ENCODE measurements at regions not wholly inside any gene's neighbourhood (a gene's known extent, or its start where the extent isn't known, plus 50 kb on each side); places are given as distances from the start of the nearest gene placed in this dataset.

- no peak overlapping the region for H3K4me3 ChIP-seq (replicated peaks in 1 of 3; ENCODE audit: insufficient read depth in 1 of 3, low read depth in 1 of 3, low read length in 3 of 3)
- intact Hi-C loops (cut with micrococcal nuclease) (no loop called here), dilution Hi-C loops (cut with MboI; ENCODE audit: extremely low pct_ligation_motif_present, low sequenced_read_pairs) (no loop called here)
- H2AFZ ChIP-seq (ENCODE audit: low read depth, low read length) = no peak overlapping the region
- H3K4me2 ChIP-seq (ENCODE audit: insufficient read depth, low read length) = no peak overlapping the region
- no peaks in the 10 kb centered on the region for H4K20me1 ChIP-seq (replicated peaks; ENCODE audit: control insufficient read depth, extremely low read depth, insufficient read depth, low read length)
- DNase-seq (ENCODE audit: low read depth, low spot score) = no peak
- H3K36me3 ChIP-seq (ENCODE audit: control insufficient read depth in 2 of 2, extremely low read depth in 1 of 2, insufficient read depth in 2 of 2, low read length in 2 of 2) = no peaks in the 10 kb centered on the region
- TF ChIP-seq GATA2 (IDR thresholded peaks at IDR 0.05; ENCODE audit: insufficient read depth, insufficient read length, low read depth, low read length) (no peak), JUN (IDR thresholded peaks at IDR 0.05; ENCODE audit: borderline replicate concordance, insufficient read depth, insufficient read length, low read depth) (no peak), POLR2AphosphoS5 (IDR thresholded peaks at IDR 0.05; ENCODE audit: insufficient read depth, low read depth, low read length) (no peak), EZH2 (IDR thresholded peaks at IDR 0.05; ENCODE audit: borderline replicate concordance, low read depth, low read length, severe bottlenecking) (no peak), FOS (IDR thresholded peaks at IDR 0.05; ENCODE audit: borderline replicate concordance, insufficient read depth, low read length) (no peak), POLR2A (IDR thresholded peaks at IDR 0.05; ENCODE audit: low read depth, low read length) (no peak), CTCF (IDR thresholded peaks at IDR 0.05; ENCODE audit: extremely low read depth in 1 of 2, insufficient read depth in 1 of 2, low read depth in 1 of 2, low read length in 2 of 2) (no peak), MYC (IDR thresholded peaks at IDR 0.05; ENCODE audit: low read depth, low read length) (no peak)
- TF ChIP-seq, protein P1, sequence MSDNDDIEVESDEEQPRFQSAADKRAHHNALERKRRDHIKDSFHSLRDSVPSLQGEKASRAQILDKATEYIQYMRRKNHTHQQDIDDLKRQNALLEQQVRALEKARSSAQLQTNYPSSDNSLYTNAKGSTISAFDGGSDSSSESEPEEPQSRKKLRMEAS (IDR thresholded peaks at IDR 0.05; ENCODE audit: insufficient read depth, insufficient read length) = no peak
- no peak for FAIRE-seq
- H3K27me3 ChIP-seq (ENCODE audit: control insufficient read depth in 2 of 2, insufficient read depth in 2 of 2, low read length in 2 of 2) = no peaks in the 10 kb centered on the region
- H3K9me3 ChIP-seq (replicated peaks; ENCODE audit: control insufficient read depth, insufficient read depth, low read length) = peaks cover 2% of the 10 kb centered on the region
- H3K4me1 ChIP-seq (ENCODE audit: control insufficient read depth, extremely low read depth, insufficient read depth, low read length) = no peaks in the 10 kb centered on the region
- no TSS peak for BruUV-seq (replicated peaks)
- H3K9me1 ChIP-seq (replicated peaks; ENCODE audit: control insufficient read depth, extremely low read depth, insufficient read depth, low read length) = no peaks in the 10 kb centered on the region
- ChIA-PET POLR2A (no interaction called here), CTCF (no interaction called here)
- no peak overlapping the region for H3K9ac ChIP-seq (replicated peaks; ENCODE audit: extremely low read depth, insufficient read depth, low read length)
- H3K79me2 ChIP-seq (ENCODE audit: control insufficient read depth, insufficient read depth, low read length) = no peaks in the 10 kb centered on the region
- no peak overlapping the region for H3K27ac ChIP-seq (ENCODE audit: insufficient read depth, low read depth, low read length)
Measured at GRCh38 chr19:27694361-27695055, 1518.4 kb downstream of the UQCRFS1 start.

Data from endothelial cell of umbilical vein (primary cell).